ENCODE measurements at regions not wholly inside any gene's neighbourhood (a gene's known extent, or its start where the extent isn't known, plus 50 kb on each side); places are given as distances from the start of the nearest gene placed in this dataset.

DNA sequence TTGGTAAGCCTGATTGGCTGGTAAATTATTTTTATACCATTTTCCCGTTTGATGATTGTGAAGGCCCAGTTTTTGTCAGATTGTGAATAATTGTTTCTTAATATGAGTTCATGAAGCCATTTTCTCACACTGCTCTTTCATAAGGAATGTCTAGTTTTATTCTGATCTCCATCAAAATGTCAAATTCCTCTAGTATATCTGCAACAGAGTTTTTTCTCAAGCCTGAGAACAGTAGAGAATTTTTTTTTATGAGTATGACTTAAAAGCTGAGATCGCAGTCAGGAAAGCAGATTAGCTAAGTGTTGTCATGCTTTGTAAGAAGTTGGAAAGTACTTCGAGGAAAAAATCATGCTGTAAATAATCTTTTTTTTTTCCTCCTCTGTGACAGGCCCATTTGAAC, 484.9 kb upstream of the ATP2B1 start:
- no peak for DNase-seq

- no peak for DNase-seq
These were observed 480.2 kb upstream of the ATP2B1 start for GRCh38 chr12:90188857-90189256.

GRCh38 chr12:90183201-90183600, 474.6 kb upstream of the ATP2B1 start:
- DNase-seq: no peak

GRCh38 chr12:90181216-90181615, 472.6 kb upstream of the ATP2B1 start:
- DNase-seq: no peak

DNA sequence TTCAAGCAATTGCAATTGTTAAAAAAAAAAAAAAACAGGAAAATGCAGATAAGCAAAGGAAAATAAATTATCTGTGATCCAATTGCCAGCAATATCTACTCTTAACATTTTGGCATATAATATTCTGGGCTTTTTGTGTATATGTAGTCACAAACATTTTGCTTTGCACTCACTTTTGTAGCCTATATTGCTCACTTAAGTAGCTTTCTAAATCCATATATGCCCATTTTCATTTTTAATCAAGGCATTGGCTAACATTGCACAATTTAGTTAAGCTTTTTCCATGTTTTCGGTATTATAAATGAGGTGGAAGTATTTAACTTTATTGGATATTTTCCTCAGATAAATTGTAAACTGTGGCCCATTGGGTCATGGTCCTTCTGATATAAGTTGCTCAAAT, 466.3 kb upstream of the ATP2B1 start:
- DNase-seq: no peak

- no peak for DNase-seq
These were observed 465.5 kb upstream of the ATP2B1 start for GRCh38 chr12:90174198-90174510.

GRCh38 chr12:90173499-90174197, 465.0 kb upstream of the ATP2B1 start:
- DNase-seq: no peak

GRCh38 chr12:90172524-90172923, 463.9 kb upstream of the ATP2B1 start:
- no peak for DNase-seq

DNA sequence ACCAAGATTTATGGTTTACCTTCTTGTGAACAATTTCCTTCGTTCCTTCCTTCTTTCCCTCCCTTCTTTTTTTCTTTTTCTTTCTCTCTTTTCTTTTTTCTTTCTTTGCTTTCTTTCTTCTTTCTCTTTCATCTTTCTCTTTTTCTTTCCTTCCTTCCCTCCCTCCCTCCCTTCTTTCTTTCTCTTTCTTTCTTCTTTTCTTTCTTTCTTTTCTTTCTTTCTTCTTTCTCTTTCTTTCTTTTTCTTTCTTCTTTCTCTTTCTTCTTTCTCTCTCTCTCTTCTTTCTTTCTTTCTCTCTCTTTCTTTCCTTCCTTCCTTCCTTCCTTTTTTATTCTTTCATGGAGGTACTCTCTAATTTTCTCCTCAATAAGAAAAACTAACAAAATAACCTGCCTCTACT, 462.1 kb upstream of the ATP2B1 start:
- no peak for DNase-seq

DNA sequence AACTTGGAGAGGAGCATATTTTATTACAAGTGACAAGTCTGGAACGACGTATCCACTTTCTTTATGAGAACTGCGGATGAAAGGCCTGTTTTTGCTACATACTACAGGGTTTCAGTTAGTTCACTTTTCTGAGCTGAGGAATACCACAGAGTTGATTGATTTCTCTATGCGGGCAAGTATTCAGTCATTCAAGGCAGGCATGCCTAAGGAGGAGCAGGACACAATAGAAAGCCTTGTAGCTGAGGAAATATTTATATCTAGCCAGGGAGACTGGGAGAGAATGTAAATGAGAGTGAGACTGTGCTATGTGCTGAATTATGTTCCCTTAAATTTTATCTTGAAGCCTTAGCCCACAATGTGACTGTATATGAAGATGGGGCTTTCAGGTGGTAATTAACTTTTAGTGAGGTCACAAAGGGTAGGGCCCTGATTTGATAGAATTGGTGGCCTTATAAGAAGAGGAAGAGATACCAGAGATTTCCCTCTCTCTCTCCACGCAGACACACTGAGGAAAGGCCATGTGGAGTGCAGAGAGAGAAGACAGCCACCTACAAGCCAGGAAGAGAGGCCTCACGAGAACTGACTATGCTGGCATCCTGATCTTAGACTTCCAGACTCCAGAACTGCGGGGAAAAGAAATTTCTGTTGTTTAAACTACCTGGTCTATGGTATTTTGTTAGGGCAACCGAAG, 459.0 kb upstream of the ATP2B1 start:
- no peak for DNase-seq

- DNase-seq: no peak
These were observed 458.0 kb upstream of the ATP2B1 start for GRCh38 chr12:90166671-90167070.

- DNase-seq: no peak
These were observed 457.4 kb upstream of the ATP2B1 start for GRCh38 chr12:90166012-90166411.

- no peak for DNase-seq
These were observed 455.3 kb upstream of the ATP2B1 start for GRCh38 chr12:90163975-90164374.

DNA sequence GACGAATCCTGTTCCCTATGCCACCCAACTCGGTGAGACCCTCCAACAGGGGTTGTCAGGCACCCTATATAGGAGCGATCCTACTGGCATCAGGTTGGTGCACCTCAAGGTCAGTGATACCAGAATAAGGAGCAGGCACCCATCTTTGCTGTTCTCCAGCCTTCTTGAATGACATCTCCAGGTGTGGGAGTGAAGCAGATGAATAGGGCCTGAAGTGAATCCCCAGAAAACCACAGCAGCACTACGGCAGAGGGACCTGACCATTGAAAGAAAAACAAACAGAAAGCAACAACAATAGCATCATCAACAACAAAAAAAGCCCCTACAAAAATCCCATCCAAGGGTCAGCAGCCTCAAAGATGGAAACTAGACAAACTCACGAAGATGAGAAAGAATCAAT, 445.2 kb upstream of the ATP2B1 start:
- no peak for DNase-seq

DNA sequence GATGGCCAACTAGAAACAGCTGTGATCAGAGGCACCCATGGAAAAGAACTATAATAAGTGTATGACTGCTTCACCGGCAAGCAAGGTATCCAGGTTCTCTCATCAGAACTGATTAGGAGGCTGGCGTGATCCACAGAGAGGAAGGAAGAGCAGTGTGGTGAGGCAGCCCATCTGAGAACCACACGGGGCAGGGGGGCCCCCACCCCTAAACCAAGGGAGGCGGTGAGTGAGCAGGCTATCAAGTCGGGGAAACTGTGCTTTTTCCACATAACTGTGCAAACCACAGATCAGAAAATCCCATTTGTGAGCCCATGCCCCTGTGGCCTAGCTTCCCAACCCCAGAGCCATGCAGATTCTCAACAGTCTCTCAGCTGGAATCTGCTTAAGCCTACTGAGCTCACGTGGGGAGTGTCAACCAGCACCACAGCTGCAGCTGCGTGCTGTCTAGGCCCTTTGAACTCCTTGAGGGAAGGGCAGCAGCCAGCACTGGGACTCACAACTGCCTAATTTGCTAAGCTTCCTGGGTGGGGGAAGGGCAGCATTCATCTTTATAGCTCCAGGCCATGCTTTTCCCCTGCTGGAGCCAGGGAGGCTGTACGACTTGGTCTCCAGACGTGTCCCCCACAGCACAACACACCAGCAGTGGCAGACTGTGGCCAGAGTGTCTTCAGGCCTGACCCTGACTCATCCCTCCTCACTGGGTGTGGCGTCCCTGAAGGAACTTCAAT, 444.4 kb upstream of the ATP2B1 start:
- DNase-seq: no peak

GRCh38 chr12:90151491-90152015, 442.9 kb upstream of the ATP2B1 start:
- DNase-seq: no peak

DNA sequence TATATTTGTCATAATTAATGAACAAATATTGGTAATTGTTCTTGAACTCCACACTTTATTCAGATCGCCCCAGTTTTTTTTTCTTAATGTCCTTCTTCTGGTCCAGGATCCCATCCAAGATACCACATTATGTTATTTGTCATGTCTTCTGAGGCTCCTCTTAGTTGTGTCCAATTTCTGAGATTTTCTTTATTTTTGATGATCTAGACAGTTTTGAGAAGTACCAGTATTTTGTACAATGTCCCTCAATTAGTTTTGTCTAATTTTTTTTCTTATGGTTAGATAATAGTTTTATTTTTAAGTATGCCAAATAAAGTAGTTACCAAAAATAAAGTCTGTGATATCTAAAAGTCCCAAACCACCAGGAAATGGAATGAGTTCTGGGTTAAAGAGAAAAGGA, 440.8 kb upstream of the ATP2B1 start:
- no peak for DNase-seq

- DNase-seq: no peak
These were observed 420.9 kb upstream of the ATP2B1 start for GRCh38 chr12:90129366-90130030.

- no peak for DNase-seq
These were observed 419.9 kb upstream of the ATP2B1 start for GRCh38 chr12:90128526-90128925.

DNA sequence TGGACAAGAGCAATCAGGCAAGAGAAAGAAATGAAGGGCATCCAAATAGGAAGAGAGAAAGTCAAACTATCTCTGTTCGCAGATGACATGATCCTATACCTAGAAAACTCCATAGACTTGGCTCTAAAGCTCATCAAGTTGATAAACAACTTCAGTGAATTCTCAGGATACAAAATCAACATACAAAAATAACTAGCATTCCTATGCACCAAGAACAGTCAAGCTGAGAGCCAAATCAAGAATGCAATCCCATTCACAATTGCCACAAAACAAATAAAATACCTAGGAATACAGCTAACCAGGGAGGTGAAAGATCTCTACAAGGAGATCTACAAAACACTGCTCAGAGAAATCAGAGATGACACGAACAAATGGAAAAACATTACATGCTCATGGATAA, 417.5 kb upstream of the ATP2B1 start:
- no peak for DNase-seq

GRCh38 chr12:90124914-90125313, 416.3 kb upstream of the ATP2B1 start:
- no peak for DNase-seq

GRCh38 chr12:90124289-90124688, 415.7 kb upstream of the ATP2B1 start:
- no peak for DNase-seq

DNA sequence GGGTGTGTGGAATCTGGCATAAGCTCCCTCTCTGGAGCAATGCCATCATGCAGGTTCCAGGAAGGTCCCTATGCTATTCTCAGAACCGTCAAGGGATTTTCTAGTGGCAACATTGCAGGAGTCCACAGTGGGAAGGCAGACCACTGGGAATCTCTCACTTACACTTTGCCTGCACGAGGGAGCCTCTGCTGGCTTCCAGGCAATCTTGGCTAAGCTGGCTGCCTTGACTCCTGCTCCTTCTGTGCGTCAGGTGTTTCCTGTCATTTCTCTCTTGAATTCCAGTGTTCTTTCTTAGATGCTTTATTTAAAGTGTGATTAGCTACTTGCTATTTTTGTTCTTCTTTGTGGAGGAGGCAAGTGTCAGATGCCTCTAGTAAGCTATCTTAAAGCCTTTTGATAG, 414.0 kb upstream of the ATP2B1 start:
- no peak for DNase-seq

DNA sequence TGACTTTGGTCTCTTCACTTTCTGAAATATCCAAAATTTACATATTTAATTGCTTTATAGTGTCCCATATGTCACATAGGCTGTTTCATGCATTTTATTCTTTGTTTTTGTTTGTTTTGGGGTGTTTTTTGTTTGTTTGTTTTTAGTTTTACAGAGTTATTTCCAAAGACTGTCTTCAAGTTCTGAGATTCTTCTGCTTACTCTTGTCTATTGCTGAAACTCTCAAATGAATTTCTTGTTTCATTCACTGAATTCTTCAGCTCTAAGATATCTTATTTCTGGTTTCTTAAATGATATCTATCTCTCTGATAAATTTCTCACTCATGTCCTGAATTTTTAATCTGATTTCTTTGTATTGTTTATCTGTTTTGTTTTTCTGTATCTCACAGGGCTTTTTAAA, 412.0 kb upstream of the ATP2B1 start:
- no peak for DNase-seq
